GM23338 (cell line): ENCODE measurements at regions not wholly inside any gene's neighbourhood (a gene's known extent, or its start where the extent isn't known, plus 50 kb on each side); places are given as distances from the start of the nearest gene placed in this dataset.

ENCODE experiments used
- EZH2 ChIP-seq: fragments of 200-600 bp; sonication (generic); IDR thresholded peaks from one replicate; pipeline ENCODE4 v1.8.0; 2017; ENCODE audit warnings: antibody characterized with exemption, mild to moderate bottlenecking, low read depth; ENCODE audit not compliant: unreplicated experiment
- POLR2AphosphoS5 ChIP-seq: IDR thresholded peaks from 2 replicates; pipeline ENCODE4 v1.6.1; 2016; ENCODE audit warnings: antibody characterized with exemption, low read depth
- TF ChIP-seq, protein P1 (sequence below), 2 experiments: fragments of 200-600 bp in 1 of 2; sonication (generic) in 1 of 2; conservative IDR thresholded peaks; 2 replicates each; pipeline versions ENCODE4 v1.5.1 to v1.6.1; 2016 to 2017; ENCODE audit warnings: antibody characterized with exemption in 2 of 2, low read depth in 2 of 2, mild to moderate bottlenecking in 2 of 2, moderate library complexity in 1 of 2
- TF ChIP-seq, protein P2 (sequence below): IDR thresholded peaks from 2 replicates; pipeline ENCODE4 v1.6.1; 2016; ENCODE audit warnings: antibody characterized with exemption

DNA sequence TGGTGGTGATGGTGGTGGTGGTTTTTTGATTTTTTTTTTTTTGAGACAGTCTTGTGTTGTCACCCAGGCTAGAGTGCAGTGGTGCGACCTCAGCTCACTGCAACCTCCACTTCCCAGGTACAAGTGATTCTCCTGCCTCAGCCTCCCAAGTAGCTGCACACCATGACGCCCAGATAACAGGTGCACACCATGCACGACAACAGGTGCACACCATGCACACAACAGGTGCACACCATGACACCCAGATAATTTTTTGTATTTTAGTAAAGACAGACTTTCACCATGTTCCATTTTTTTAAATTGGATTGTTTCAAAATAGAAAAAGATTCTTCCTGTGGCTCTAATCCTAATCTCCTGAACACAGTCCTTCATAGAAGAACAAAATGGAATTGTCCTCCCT lies 257.9 kb downstream of the ALDH8A1 start:
- TF ChIP-seq, protein P1, sequence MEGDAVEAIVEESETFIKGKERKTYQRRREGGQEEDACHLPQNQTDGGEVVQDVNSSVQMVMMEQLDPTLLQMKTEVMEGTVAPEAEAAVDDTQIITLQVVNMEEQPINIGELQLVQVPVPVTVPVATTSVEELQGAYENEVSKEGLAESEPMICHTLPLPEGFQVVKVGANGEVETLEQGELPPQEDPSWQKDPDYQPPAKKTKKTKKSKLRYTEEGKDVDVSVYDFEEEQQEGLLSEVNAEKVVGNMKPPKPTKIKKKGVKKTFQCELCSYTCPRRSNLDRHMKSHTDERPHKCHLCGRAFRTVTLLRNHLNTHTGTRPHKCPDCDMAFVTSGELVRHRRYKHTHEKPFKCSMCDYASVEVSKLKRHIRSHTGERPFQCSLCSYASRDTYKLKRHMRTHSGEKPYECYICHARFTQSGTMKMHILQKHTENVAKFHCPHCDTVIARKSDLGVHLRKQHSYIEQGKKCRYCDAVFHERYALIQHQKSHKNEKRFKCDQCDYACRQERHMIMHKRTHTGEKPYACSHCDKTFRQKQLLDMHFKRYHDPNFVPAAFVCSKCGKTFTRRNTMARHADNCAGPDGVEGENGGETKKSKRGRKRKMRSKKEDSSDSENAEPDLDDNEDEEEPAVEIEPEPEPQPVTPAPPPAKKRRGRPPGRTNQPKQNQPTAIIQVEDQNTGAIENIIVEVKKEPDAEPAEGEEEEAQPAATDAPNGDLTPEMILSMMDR (conservative IDR thresholded peaks at IDR 0.05; ENCODE audit: low read depth in 2 of 2), result no peak
- TF ChIP-seq POLR2AphosphoS5, result no peak
- TF ChIP-seq, protein P2, sequence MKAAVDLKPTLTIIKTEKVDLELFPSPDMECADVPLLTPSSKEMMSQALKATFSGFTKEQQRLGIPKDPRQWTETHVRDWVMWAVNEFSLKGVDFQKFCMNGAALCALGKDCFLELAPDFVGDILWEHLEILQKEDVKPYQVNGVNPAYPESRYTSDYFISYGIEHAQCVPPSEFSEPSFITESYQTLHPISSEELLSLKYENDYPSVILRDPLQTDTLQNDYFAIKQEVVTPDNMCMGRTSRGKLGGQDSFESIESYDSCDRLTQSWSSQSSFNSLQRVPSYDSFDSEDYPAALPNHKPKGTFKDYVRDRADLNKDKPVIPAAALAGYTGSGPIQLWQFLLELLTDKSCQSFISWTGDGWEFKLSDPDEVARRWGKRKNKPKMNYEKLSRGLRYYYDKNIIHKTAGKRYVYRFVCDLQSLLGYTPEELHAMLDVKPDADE, result no peak
- TF ChIP-seq EZH2, result no peak
